ENCODE measurements at regions not wholly inside any gene's neighbourhood (a gene's known extent, or its start where the extent isn't known, plus 50 kb on each side); places are given as distances from the start of the nearest gene placed in this dataset.
"Not testable (repeated sequence)": the region's sequence is repeated elsewhere in the genome, so short reads cannot be mapped to it uniquely, and the experiment has no call there.

- DNase-seq = peak; percentile 86 to 89
Observed at GRCh38 chr2:111659361-111660333, 224.3 kb downstream of the ANAPC1 start.

DNA sequence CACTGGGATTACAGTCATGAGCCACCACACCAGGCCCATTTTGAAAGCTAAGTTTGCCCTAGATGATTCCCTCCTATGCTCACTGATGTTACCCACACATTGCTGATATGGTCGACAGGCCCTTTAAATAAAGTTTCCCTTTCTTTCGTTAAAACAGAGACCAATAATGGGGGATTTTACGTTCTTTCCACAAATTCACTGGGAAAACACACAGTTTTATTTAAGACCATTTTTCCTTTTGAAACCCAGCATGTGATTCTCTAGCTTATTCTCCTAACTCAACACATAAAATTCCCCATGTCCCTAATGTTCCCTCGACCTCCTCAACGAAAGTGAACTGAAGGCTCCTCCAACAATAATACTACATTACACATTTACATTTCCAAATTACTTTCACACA, 223.2 kb downstream of the ANAPC1 start:
- DNase-seq = no peak

DNA sequence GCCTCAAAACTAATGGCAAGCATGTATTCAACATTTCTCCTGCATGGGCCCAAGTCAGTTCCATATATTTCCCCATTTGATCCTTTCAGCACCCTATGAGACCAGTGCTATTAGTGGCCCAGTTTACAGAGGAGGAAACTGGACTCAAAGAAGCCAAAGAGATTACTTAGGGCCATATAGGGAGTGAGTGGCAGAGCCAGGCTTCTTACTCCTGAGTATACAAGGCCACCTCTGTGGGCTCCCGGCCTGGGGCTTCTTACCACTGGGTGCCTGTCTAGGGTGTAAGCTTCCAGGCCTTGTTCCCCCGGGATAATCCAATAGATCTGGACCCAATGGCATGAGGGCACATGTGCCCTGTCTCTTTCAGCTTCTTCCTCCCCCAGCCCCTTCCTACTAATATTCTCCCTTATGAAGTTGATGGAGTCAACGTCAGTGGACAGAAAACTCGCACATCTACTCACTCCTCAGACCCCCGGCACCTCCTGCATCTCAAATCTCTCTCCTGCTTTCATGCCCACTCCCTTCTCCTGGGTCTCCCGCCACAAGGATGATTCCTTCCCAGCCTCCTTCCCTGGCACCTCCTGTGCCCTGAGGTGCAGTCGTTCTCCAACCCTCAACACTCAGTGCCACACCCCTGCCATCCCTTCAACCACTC, 222.6 kb downstream of the ANAPC1 start:
- DNase-seq = no peak

- DNase-seq = peak; percentile 17 to 25
Observed at GRCh38 chr2:111662039-111662770, 221.8 kb downstream of the ANAPC1 start.

DNA sequence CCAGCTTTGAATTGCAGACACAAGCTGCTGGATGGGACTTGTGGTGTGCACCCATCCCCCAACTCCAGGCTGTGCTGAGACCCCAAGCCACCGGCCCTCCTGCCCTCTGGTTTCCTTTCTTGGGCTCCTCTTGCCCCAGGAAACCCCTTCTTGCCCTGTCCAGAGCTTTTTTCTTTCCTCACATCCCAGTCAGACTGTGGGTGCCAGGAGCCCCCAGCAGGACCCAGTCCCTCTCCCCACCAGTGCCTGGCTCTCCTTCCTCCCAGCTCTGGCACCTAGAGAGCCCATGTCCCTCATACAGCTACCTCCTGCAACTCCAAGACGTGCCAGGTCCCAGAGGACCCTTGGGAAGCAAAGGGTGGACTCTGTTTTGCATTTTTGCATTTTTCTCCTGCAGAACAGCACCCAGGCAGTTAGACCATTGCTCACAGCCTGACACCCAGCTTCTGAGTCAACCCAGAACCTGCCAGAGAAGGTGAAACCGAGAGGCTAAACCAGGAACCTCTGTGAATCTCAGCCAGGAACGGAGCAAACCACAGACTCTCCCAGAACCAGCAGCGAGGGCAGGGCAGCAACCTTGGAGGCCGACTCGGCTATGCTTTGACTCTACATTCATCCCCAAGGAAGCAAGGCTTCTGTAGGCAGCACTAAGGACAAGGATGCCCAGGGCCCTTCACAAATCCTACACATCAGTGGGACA, 221.1 kb downstream of the ANAPC1 start:
- no peak for DNase-seq

- DNase-seq = no peak
Observed at GRCh38 chr2:111663471-111664274, 220.3 kb downstream of the ANAPC1 start.

DNA sequence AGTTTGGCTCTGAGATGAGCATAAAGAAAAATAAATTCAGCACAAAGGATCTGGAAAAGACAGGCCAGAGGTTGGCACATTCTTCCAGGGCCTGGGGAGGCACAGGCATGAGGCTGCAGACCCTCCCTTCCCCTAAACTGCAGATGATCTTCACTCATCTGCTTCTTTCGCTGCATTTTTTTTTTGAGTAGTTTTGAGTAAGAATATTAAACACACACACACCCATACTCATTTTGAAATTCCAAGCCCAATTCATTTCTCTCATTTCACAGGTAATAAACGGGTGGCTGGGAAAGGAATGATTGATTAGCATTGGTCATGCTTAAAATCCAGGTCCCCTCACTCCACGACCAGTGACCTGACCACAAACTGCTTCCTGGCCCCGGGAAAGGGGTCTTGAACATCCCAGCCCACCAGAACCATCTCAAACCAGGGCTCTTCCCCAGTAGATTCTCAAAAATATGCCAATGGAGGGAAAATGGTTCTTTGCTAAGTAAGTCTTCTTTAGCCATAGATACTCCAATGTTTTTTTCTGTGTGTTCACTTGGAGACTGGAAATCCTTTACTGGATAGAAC, 219.6 kb downstream of the ANAPC1 start:
- no peak for DNase-seq

- no peak for DNase-seq
Observed at GRCh38 chr2:111665011-111665410, 219.0 kb downstream of the ANAPC1 start.

DNA sequence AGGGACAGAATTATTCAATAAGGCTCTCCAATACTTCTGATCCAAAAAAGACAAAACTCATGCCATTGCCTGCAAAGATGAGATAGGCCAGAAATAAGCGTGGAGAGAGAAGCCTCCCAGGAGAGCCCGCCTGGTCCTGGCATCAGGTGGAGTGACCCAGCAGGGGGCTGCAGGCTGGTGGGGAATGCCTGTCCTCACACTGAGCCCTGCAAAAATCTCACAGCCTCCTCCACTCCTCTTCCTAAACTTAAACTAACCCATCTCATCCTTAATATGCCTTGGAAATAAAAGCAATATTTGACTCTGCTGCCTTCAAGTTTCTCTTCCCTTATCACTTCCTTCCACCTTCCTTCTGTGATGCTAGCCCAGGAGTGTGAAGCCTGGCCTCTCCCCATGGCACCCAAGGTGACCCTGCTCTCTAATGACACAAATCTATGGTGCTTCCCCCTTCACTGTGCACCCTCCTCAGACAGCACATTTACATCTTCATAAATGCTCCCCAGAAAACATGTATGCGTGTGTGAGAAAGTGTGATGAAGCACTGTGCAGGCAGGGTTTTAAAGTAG, 218.4 kb downstream of the ANAPC1 start:
- DNase-seq = peak in 1 of 2 donors; percentile 18

- DNase-seq = no peak
Observed at GRCh38 chr2:111666160-111666559, 217.8 kb downstream of the ANAPC1 start.

- no peak for DNase-seq
Observed at GRCh38 chr2:111667001-111667400, 217.0 kb downstream of the ANAPC1 start.

DNA sequence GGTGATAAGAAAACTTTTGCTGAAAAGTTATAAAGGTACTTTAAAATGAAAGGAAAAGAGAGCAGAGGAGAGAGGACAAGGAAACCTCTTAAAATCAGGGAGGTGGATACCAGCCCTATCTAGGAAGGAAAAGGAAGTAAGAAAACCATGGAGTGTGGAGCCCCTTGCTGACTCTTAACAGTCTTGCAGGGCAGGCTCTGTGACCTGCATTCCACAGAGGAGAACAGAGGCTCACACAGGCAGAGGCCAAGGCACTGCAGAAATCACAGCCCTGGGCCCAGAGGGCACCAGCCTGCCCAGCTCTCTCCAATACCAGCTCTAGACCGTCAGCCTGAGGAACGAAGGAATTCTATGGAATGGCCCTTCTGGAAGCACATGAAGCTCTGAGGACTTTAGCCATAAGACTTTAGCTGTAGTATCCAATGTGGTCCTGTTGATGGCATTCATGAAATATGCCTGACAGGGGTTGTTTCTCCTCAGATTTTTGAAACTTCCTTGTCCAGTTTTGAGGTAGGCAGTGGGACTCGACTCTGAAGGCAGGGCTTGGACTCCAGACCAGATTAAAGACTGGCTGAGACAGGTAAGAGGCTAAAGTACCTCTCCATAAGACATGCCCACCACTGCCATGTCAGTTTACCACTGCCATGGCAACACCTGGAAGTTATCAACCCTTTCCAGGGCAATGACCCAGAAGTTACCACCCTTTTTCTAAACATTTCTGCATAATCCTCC, 216.3 kb downstream of the ANAPC1 start:
- DNase-seq = peak; percentile 58 to 67

DNA sequence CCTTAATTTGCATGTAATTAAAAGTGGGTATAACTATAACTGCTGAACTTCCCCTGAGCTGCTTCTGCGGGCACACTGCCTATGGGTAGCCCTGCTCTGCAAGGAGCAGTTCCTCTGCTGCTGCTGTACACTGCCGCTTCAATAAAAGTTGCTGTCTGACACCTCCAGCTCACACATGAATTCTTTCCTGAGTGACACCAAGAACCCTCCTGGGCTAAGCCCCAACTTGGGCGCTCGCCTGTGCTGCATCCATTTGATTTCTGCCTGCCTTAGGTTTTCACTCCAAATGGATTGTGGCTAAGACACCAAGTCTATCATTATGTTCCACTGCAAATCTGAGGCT, 215.7 kb downstream of the ANAPC1 start:
- DNase-seq = peak in 1 of 2 donors; percentile 32

DNA sequence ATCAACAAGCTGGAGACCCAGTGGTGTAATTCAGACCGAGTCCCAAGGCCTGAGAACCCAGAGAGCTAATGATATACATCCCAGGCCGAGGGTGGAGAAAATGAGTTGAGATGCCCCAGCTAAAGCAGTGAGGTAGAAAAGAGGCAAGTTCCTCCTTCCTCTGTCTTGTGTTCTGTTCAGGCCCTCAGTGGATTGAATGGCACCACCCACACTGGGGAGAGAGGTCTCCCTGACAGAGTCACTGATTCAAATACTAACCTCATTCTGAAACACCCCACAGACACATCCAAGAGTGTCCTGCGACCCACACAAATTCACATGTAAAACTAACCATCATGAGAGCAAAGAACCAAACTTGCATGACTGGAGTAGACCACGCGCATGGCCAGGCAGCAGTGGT, 215.3 kb downstream of the ANAPC1 start:
- DNase-seq = peak; percentile 33 to 51

DNA sequence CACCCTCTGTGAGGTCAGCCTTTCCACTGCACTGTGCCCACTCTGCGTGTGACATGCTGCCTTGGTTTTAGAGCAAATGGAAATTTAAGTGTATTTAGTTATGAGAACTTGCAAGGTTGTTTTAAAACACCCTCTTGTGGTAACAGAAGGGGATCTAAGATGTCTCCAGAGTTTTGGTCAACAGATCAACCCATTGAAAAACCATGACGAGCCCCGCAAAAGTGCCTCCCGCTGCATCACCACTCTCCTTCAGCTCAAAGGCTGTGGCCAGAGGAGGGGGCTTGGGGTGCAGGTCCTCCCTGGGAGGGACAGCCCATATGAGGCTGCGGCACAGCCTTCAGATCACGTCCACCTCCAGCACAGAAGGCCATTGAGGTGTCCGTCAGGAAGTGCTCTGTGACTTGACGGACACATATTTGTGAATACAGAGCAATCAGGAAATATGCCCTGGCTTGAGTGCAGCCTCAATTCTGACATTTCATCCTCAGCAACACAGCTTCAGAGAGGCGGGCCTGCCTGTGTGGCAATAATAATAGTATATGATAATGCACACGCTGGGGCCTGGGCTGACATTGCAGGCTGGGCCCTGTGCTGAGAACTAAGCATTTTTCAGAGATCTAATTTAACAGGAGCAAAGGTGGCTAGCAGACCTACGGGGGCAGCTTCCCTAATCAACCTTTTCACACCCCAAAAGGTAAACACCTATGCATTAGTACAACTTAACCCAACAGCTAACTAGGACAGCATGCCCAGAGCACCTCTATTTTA, 213.9 kb downstream of the ANAPC1 start:
- no peak for DNase-seq

DNA sequence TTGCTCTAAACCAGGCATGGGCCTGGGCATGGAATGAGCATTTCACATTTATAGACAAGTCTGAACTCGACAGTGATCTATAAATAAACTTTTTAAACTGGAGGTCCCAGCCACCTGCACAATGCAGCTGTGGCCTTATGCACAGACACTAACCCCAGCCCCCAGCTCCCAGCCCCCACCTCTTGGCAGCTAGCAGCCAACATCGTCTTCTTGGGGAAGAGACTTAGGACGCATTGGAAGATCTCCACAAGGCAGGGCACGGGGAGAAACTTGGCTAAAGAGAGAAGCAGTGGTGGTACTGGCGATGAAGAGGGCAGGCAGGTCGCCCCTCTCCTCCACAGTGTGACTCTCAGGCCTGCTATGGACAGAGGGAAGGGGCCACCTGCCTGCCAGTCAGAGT, 213.2 kb downstream of the ANAPC1 start:
- DNase-seq = no peak

DNA sequence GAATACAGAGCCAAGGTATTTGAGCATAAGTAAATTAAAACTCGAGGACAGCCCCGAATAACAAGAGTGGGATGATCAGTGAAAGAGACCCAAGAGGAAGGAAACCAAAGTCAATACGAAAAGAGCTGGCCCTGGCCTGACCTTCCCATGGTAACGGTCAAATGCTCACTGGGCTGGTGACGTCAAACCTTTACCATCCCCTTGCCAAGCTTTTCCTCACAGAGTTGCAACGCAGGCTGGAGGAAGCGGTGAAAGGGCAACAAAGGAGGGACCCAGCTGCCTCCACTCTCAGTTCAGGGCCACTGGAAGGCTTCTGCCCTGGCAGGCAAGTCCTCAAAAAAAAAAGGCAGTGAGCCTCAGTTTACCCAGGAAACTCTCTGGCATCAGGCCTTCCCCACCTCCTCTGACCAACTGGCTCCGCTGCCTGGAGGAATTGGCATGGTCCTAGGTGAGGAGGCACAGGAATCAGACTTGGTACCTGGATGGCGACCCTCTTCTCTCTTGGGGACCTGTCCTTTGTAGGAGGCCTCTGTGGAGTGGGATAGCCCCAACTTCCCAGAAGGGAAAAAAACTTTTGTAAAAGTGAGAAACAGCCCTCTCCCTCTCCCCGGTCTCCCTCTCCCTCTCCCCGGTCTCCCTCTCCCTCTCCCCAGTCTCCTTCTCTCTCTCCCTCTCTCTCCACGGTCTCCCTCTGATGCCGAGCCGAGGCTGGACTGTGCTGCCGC, 212.4 kb downstream of the ANAPC1 start:
- peak; percentile 88 to 92 for DNase-seq

DNA sequence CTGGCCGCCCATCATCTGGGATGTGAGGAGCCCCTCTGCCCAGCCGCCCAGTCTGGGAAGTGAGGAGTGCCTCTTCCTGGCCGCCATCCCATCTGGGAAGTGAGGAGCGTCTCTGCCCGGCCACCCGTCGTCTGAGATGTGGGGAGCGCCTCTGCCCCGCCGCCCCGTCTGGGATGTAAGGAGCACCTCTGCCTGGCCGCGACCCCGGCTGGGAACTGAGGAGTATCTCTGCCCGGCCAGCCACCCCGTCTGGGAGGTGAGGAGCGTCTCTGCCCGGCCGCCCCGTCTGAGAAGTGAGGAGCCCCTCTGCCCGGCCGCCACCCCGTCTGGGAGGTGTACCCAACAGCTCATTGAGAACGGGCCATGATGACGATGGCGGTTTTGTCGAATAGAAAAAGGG, 211.4 kb downstream of the ANAPC1 start:
- not testable (repeated sequence) for DNase-seq

DNA sequence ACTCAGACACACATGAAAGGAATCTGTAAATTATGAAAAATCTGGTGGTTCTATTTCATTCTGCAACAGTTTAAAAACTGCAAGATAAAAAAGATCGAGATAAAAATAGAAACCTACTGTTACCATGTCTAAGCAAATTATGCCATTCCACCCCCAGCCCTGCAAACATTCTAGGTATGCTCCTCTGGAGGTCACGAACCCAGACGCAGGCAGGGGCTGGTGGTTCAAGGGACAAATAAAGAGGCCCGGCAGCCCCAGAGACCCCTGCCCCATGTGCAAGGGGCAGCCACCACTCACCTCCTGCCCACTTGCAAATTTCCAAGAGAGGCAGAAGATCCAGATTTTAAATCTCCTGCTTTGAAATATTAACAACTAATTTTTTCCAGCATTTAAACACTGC, 210.5 kb downstream of the ANAPC1 start:
- no peak for DNase-seq

Measured in inflammatory macrophage (primary cell).